ENCODE measurements at regions not wholly inside any gene's neighbourhood (a gene's known extent, or its start where the extent isn't known, plus 50 kb on each side); places are given as distances from the start of the nearest gene placed in this dataset.
"Not testable (repeated sequence)": the region's sequence is repeated elsewhere in the genome, so short reads cannot be mapped to it uniquely, and the experiment has no call there.

GRCh38 chr1:212495766-212496494 is 63.2 kb downstream of the NENF start:
- no peak for DNase-seq (ENCODE audit: low spot score)

DNA sequence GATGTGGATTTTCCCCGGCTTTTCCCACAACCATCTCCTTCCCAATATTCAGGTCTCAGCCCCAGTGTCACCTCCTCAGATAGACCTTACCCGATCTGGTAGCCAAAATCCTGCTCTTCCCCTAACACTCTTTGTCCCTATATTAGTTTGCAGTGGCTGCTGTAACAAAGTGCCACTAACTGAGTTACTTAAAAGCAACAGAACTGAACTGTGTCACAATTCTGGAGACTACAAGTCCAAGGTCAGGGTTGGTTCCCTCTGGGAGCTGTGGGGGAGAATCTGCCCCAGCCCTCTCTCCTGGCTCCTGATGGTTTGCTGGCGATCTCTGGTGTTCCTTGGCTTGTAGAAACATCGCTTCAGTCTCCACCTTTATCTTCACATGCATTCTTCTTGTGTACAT is 64.0 kb downstream of the NENF start:
- DNase-seq (ENCODE audit: low spot score), result no peak

- no peak for DNase-seq (ENCODE audit: low spot score)
Observed at GRCh38 chr1:212497553-212497952, 64.8 kb downstream of the NENF start.

- peak; percentile 64 for DNase-seq (ENCODE audit: low spot score)
Observed at GRCh38 chr1:212498283-212499040, 65.7 kb downstream of the NENF start.

GRCh38 chr1:212500351-212500750 is 67.6 kb downstream of the NENF start:
- DNase-seq (ENCODE audit: low spot score), result no peak

- DNase-seq (ENCODE audit: low spot score), result no peak
Observed at GRCh38 chr1:212500983-212501382, 68.3 kb downstream of the NENF start.

GRCh38 chr1:212503714-212504113 is 71.0 kb downstream of the NENF start:
- DNase-seq (ENCODE audit: low spot score), result no peak

DNA sequence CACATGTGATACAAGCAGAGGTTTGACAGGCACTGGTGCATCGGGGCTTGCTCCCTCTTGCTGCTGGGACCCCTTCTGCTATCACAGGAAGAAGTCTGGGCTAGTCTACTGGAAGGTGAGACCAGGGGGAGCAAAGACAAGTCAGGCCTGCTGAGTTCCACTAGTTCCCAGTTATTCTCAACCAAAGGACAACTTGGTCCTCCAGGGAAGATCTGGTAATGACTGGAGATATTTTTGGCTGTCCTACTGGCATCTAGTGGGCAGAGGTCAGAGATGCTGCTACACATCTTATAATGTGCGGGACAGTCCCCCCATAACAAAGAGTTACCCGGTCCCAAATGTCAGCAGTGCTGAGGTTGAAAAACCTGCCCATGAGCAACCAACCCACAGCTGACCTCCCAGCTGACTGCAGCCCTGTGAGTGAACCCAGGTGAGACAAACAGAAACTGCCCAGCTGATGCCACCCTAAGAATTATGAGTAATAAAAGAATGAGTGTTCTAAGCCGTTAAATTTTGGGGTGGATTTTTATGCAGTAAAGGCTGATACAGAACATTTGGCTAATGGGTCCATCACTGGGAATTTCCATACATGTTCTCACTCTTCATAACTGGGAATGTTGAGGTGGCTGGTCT is 71.6 kb downstream of the NENF start:
- DNase-seq (ENCODE audit: low spot score), result no peak

DNA sequence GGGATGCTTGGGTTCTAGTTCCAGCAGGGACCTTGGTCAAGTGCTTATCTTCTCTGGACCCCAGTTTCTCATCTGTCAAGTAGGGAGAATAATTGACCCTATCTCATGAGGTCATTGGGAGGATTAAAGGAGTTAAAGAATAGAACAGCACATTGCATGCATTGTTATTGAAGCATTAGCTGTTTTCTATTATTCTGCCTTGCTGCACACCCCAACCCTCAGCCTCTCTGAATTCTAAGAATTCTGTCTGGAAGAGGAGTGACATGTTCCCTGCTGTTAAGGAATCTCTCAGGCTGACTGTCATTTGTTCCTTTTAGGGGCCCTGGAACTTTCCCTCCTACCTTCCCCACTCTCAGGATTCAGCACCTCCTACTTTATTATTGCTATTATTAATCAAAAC is 73.9 kb downstream of the NENF start:
- no peak for DNase-seq (ENCODE audit: low spot score)

DNA sequence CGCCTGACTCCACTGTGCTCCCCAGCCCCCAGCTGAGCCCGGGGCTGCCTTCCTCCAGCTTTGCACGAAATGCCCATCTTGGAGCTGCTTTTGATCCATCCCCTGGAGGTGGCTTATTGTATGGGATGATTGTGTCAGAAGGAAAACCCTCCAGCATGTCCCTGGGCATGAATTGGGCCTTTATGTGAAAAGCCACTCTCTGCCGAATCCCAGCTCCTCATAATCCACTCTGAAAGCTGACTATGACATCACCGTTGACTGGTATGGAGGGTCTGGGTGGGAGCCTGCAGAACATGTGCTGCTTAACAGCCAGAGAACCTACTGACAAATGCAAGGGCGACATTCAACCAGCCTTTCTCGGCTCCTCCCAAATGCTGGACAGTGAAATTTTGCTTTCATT is 74.6 kb downstream of the NENF start:
- DNase-seq (ENCODE audit: low spot score), result no peak

DNA sequence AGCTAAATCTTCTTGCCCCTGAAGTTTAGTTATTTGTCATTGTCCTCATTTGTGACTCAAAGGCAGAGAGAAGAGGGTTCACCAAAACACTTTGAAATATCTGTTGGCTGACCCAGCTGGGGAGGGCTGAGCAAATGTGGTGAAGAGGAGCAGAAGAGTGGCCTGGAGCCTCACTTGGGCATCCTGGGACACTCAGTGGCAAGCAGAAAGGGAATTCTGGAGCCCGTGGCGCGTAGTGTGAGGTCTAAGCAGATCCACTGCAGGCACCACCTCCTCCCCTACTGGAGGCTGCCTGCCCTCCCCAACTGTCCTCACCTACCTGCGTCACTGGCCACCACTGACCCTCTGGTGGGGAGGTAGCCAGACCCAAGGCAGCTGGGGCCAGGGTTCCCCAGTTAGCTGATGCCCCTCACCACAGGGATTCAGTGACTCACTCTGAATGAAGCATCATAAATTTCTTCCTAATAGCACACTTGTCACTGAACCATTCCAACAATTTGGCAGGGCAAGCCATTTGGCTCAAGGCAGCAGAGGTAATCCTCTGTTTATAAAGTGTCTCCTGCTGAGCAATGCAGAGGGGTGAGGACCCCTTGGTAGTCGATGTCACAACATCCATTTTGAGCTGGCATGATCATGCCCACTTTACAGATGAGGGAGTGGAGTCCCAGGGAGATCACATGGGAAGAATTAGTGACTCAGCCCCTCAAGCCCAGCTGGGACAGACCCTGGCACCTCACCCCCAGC is 80.3 kb downstream of the NENF start:
- no peak for DNase-seq (ENCODE audit: low spot score)

DNA sequence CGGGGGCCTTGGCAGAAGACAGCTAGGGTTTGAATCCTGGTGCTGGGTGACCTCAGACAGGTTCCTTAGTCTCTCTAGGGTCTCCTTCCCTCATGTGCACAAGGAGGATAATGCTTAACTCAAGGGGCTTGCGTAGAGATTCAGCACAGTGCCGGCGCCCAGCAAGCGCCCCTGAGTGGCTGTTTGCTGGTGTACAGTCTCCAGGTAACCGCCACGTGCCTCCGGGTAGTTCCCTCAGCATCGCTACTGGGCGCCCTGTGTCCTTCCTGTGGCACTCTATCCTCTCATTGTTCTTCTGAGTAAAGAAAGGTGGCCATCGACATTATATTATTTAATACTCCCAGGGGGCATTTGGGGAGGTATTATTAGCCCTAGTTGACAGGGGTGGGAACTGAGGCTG is 80.9 kb downstream of the NENF start:
- no peak for DNase-seq (ENCODE audit: low spot score)

DNA sequence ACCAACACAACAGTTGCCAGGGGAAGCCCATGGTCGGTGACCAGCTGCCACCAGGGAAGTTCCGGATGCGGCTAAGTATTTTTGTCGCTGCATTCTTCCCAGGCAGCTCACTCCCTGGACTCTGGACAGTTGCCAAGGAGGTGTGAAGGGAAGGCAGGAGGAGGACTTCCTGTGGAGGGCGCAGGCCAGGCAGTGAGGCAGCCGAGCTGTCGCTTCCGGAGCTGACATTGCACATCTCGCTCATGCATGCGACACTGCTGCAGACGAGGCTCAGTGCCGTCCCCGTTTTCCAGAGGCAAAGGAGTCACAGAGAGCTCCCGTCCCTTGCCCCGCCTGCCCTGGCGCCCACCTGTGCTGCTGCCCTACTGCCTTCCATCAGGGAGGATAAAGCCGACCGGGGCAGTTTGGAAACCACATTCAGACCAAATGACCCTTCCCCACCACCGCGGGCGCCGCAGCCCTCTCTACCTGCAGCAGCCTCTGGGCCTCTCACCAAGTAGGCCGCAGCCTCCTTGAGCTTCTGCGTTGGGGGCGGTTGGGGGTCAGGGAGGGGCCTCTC is 81.4 kb downstream of the NENF start:
- no peak for DNase-seq (ENCODE audit: low spot score)

DNA sequence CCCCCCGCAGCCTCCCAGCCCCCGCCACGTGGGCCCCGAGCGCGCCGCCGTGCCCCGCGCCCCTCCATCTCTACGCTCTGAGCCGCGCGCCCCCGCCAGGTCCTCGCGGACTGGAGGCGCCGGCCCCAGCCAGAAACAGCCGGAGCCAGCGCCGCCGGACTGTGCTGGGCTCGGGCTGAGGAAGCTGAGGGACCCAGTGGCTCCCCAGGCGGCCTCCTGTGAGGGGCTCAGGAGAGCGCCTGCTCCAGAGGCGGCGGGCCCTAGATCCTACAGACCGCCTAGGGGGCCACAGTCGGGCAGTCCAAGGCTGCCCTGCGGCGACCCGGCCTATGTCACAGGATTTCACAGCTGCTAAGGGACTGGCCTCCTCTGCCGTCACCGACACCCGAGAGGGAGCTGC is 82.1 kb downstream of the NENF start:
- peak; percentile 36 for DNase-seq (ENCODE audit: low spot score)

- no peak for DNase-seq (ENCODE audit: low spot score)
Observed at GRCh38 chr1:212515329-212515760, 82.6 kb downstream of the NENF start.

DNA sequence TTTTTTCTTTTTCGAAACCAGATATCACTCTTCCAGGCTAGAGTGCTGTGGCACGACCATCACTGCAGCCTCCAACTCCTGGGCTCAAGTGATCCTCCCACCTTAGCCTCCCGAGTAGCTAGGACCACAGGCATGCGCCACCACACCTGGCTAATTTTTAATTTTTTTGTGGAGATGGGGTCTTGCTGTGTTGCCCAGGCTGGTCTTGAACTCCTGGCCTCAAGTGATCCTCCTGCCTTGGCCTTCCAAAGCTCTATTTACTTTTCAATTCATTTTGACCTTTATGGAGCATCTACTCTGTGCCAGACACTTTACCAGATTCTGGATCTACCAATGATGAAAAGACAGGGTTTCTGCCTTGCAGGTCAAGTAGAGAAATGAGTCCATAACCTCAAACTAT is 83.3 kb downstream of the NENF start:
- DNase-seq (ENCODE audit: low spot score), result not testable (repeated sequence)

DNA sequence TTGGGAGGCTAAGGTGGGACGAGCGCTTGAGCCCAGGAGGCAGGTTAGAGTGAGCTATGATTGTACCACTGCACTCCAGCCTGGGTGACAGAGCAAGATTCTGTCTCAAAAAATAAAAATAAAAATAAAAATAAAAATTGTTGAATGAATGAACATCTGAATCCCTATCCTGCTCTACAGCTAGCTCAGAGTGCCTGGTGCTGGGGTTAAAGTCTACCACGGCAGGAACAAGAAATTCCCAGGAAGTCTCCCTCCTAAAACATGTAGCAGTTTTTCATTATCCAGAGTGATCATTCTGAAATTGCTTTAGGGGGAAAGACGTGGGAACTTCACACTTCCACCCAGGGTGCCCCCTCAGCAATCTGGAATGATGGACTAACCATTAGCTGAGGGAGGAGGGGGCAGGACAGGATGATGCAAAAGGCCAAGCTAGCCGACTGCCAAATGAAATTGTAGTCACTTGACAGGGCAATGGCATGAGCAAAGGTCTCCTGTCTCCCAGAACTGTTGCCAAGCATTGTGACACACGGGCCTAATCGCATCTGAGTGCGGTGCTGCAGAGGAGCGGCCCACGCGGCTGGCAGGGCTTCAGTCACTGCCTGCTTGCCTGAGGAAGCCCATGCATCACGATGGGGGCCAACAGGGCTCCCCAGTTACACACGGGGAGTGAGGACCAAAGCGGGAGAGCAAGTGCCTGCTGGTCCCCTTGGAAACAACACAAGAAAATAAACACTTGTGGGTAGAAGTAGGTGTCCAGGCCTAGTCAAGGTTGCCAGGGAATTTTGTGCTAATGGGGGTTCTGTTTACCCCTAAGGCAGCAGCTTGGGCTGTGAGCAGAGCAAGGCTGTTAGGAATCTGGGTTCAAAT is 85.7 kb downstream of the NENF start:
- peak; percentile 35 for DNase-seq (ENCODE audit: low spot score)

DNA sequence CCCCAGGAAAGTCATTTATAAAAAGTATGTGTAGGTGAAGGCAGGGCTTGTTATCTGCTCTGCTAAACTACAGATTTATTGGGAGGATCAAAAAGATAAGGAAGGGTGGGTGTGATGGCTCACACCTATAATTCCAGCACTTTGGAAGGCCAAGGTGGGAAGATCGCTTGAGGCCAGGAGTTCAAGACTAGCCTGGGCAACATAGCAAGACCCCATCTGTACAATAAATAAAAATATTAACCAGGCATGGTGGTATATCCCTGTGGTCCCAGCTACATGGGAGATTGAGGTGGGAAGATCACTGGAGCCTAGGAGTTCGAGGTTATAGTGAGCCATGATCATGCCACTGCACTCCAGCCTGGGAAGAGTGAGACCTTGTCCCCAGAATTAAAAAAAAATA is 86.4 kb downstream of the NENF start:
- no peak for DNase-seq (ENCODE audit: low spot score)

GRCh38 chr1:212520299-212520698 is 87.6 kb downstream of the NENF start:
- no peak for DNase-seq (ENCODE audit: low spot score)

DNA sequence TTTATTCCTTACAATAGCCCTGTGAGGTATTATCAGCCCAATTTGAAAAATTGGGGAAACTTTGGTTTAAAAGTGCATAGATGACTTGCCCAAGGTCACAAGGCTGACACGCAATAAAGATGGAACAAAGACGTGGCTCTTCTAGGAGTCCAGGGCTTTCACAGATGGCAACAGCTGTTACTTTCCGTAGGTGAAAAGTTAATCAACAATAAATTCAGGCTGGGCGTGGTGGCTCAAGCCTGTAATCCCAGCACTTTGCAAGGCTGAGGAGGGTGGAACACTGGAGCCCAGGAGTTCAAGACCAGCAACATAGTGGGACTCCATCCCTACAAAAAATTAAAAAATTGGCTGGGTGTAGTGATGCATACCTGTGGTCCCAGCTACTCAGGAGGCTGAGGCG is 87.8 kb upstream of the ATF3 start:
- DNase-seq (ENCODE audit: low spot score), result no peak

DNA sequence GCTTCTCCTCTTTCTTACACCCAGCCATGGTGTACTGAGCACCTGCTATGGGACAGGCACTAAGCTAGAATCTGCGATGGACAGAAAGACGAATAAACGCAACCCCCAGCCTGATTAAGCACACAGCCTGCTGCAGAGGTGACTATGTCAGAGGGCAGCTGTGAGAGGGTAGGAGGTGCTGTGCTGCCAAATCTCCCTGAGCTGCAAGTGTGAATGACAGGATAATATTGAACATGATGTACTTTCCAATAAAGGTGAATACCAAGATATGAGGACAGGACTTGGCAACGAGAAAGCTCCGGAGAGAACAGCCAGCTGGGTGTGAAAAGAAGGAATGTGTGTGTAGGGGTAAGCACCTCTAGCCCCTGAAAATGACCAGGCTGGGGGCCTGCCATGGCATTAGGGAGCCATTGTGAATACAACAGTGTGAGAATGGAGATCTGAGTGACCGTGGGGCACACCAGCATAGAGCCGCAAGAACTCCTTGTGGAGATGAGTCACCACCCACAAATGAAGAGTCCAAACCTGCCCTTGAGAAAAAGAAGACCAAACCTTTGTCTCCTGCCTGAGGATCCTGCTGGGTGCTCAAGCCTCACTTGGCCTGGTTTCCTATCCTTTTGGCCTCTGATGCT is 83.0 kb upstream of the ATF3 start:
- DNase-seq (ENCODE audit: low spot score), result peak; percentile 45
